Ovary (tissue), 3 donors: ENCODE measurements at regions not wholly inside any gene's neighbourhood (a gene's known extent, or its start where the extent isn't known, plus 50 kb on each side); places are given as distances from the start of the nearest gene placed in this dataset.

Source experiments
- EP300 ChIP-seq: sonication (generic); formaldehyde crosslinking; IDR thresholded peaks from one replicate; pipeline ENCODE4 v1.6.1; 2017; ENCODE audit warnings: antibody characterized with exemption
- TF ChIP-seq, protein P1 (sequence below), 3 donors: fragments of 450-650 bp in 2 of 3; fragments of 200-600 bp in 1 of 3; IDR thresholded peaks; one replicate each; pipeline versions ENCODE4 v1.5.1 to v1.8.0; 2016 to 2022; ENCODE audit warnings: antibody characterized with exemption in 3 of 3, mild to moderate bottlenecking in 1 of 3
- donor health status: DM: no; HTN: no; CAD: no.

DNA sequence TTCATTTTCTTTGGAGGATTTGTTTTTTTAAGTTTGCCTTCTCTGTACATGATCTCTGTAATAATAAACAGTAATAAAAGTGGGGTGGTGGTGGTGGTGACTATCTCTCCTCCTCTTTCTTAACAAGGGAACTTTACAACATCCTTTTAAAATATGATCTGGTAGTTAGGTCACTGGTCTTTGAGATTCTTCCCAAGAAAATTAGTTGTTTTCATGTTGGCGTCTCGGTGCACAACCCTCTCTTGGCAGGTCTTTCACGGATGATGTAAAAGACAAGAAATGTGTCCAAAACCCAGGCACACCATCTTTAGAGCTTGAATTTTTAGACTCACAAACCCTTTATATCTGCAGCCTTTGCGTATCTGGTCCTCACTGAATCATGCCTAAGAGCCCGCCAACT, 488.5 kb upstream of the TBX3 start:
- TF ChIP-seq, protein P1, sequence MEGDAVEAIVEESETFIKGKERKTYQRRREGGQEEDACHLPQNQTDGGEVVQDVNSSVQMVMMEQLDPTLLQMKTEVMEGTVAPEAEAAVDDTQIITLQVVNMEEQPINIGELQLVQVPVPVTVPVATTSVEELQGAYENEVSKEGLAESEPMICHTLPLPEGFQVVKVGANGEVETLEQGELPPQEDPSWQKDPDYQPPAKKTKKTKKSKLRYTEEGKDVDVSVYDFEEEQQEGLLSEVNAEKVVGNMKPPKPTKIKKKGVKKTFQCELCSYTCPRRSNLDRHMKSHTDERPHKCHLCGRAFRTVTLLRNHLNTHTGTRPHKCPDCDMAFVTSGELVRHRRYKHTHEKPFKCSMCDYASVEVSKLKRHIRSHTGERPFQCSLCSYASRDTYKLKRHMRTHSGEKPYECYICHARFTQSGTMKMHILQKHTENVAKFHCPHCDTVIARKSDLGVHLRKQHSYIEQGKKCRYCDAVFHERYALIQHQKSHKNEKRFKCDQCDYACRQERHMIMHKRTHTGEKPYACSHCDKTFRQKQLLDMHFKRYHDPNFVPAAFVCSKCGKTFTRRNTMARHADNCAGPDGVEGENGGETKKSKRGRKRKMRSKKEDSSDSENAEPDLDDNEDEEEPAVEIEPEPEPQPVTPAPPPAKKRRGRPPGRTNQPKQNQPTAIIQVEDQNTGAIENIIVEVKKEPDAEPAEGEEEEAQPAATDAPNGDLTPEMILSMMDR (IDR thresholded peaks at IDR 0.05), result no peak
- TF ChIP-seq EP300, result no peak
